GM23338 (cell line): ENCODE measurements at regions not wholly inside any gene's neighbourhood (a gene's known extent, or its start where the extent isn't known, plus 50 kb on each side); places are given as distances from the start of the nearest gene placed in this dataset.
"Not testable (repeated sequence)": the region's sequence is repeated elsewhere in the genome, so short reads cannot be mapped to it uniquely, and the experiment has no call there.

Source experiments
- ATAC-seq: fragments of 200-7000 bp; cut with Tn5 transposase; 3 replicates; pipeline ENCODE4 v1.9.1; 2020
- DNase-seq: peaks from one replicate; pipeline ENCODE4 v3.0.0-alpha.2; 2015; ENCODE audit warnings: low spot score
- H2AFZ ChIP-seq: fragments of 200-600 bp; sonication (generic); 2 replicates; pipeline ENCODE4 v1.8.0; 2016; ENCODE audit warnings: antibody characterized with exemption, mild to moderate bottlenecking, moderate library complexity
- H3F3A ChIP-seq: fragments of 200-600 bp; sonication (generic); replicated peaks from 2 replicates; pipeline ENCODE4 v1.8.0; 2017; ENCODE audit warnings: antibody characterized with exemption, mixed run types, low read depth
- H3K27ac ChIP-seq: fragments of 200-600 bp; sonication (generic); 2 replicates; pipeline ENCODE4 v1.6.1; 2016; ENCODE audit warnings: low read depth
- H3K27me3 ChIP-seq: fragments of 200-600 bp; sonication (generic); 2 replicates; pipeline ENCODE4 v1.8.0; 2016; ENCODE audit warnings: mild to moderate bottlenecking, mixed run types, moderate library complexity; ENCODE audit not compliant: insufficient read depth
- H3K36me3 ChIP-seq: fragments of 200-600 bp; sonication (generic); 2 replicates; pipeline ENCODE4 v1.8.0; 2016; ENCODE audit warnings: mild to moderate bottlenecking; ENCODE audit not compliant: insufficient read depth
- H3K4me1 ChIP-seq: fragments of 200-600 bp; sonication (generic); 2 replicates; pipeline ENCODE4 v1.8.0; 2016; ENCODE audit warnings: mild to moderate bottlenecking, moderate library complexity; ENCODE audit not compliant: insufficient read depth
- H3K4me2 ChIP-seq: fragments of 200-600 bp; sonication (generic); 2 replicates; pipeline ENCODE4 v1.7.1; 2017; ENCODE audit warnings: mixed run types
- H3K4me3 ChIP-seq: fragments of 200-600 bp; sonication (generic); 2 replicates; pipeline ENCODE4 v1.6.1; 2016; ENCODE audit warnings: mixed run types
- H3K79me2 ChIP-seq: fragments of 200-600 bp; sonication (generic); replicated peaks from 2 replicates; pipeline ENCODE4 v1.8.0; 2017; ENCODE audit warnings: mild to moderate bottlenecking; ENCODE audit not compliant: insufficient read depth
- H3K9me2 ChIP-seq: fragments of 200-600 bp; sonication (generic); 2 replicates; pipeline ENCODE4 v1.8.0; 2017; ENCODE audit not compliant: insufficient read depth
- H4K20me1 ChIP-seq: fragments of 200-600 bp; sonication (generic); replicated peaks from 2 replicates; pipeline ENCODE4 v1.8.0; 2017; ENCODE audit warnings: mild to moderate bottlenecking; ENCODE audit not compliant: insufficient read depth
- H3K27ac Mint-ChIP-seq: 2 replicates; pipeline ENCODE4 v1.8.0; 2020; ENCODE audit warnings: inconsistent platforms, mild to moderate bottlenecking, moderate library complexity, mixed read lengths
- H3K27me3 Mint-ChIP-seq: 3 replicates; pipeline ENCODE4 v1.8.0; 2022; ENCODE audit warnings: low read depth, mild to moderate bottlenecking, moderate library complexity, mixed read lengths, inconsistent platforms; ENCODE audit not compliant: insufficient read depth, poor library complexity
- H3K36me3 Mint-ChIP-seq: 3 replicates; pipeline ENCODE4 v1.8.0; 2021; ENCODE audit warnings: low read depth, mild to moderate bottlenecking, inconsistent platforms, moderate library complexity, mixed read lengths
- H3K4me1 Mint-ChIP-seq: 3 replicates; pipeline ENCODE4 v1.8.0; 2020; ENCODE audit warnings: mild to moderate bottlenecking, inconsistent platforms, mixed read lengths
- H3K4me3 Mint-ChIP-seq: 3 replicates; pipeline ENCODE4 v1.8.0; 2021; ENCODE audit warnings: moderate library complexity, mild to moderate bottlenecking, inconsistent platforms, mixed read lengths
- H3K9me3 Mint-ChIP-seq: 3 replicates; pipeline ENCODE4 v1.8.0; 2020; ENCODE audit warnings: moderate library complexity, mild to moderate bottlenecking, inconsistent platforms, mixed read lengths
- CREB1 ChIP-seq: fragments of 250-450 bp; sonication (Bioruptor Pico); IDR thresholded peaks from 2 replicates; pipeline ENCODE4 v1.5.0; 2020; ENCODE audit warnings: low read depth, mild to moderate bottlenecking, moderate library complexity
- CTCF ChIP-seq, 2 experiments: fragments of 200-600 bp in 1 of 2; sonication (generic) in 1 of 2; conservative IDR thresholded peaks; 2 replicates each; pipeline versions ENCODE4 v1.5.1 to v1.6.1; 2016 to 2017; ENCODE audit warnings: antibody characterized with exemption in 2 of 2, low read depth in 2 of 2, mild to moderate bottlenecking in 2 of 2, moderate library complexity in 1 of 2
- ETS1 ChIP-seq: IDR thresholded peaks from 2 replicates; pipeline ENCODE4 v1.6.1; 2016; ENCODE audit warnings: antibody characterized with exemption
- EZH2 ChIP-seq: fragments of 200-600 bp; sonication (generic); IDR thresholded peaks from one replicate; pipeline ENCODE4 v1.8.0; 2017; ENCODE audit warnings: antibody characterized with exemption, mild to moderate bottlenecking, low read depth; ENCODE audit not compliant: unreplicated experiment
- EZH2phosphoT487 ChIP-seq: fragments of 200-600 bp; sonication (generic); IDR thresholded peaks from one replicate; pipeline ENCODE4 v1.8.1; 2018; ENCODE audit warnings: antibody characterized with exemption; ENCODE audit not compliant: unreplicated experiment
- JUNB ChIP-seq: IDR thresholded peaks from one replicate; pipeline ENCODE4 v1.6.1; 2016; ENCODE audit warnings: antibody characterized with exemption; ENCODE audit not compliant: unreplicated experiment
- POLR2AphosphoS5 ChIP-seq: IDR thresholded peaks from 2 replicates; pipeline ENCODE4 v1.6.1; 2016; ENCODE audit warnings: antibody characterized with exemption, low read depth
- REST ChIP-seq: IDR thresholded peaks from one replicate; pipeline ENCODE4 v1.6.1; 2018; ENCODE audit warnings: antibody characterized with exemption; ENCODE audit not compliant: unreplicated experiment
- STAT1 ChIP-seq: IDR thresholded peaks from one replicate; pipeline ENCODE4 v1.6.1; 2016; ENCODE audit warnings: antibody characterized with exemption; ENCODE audit not compliant: unreplicated experiment
- ZNF114 ChIP-seq: fragments of 250-450 bp; sonication (Bioruptor Pico); IDR thresholded peaks from 2 replicates; pipeline ENCODE4 v1.5.0; 2020; ENCODE audit warnings: mild to moderate bottlenecking, moderate library complexity
- ZNF331 ChIP-seq: fragments of 250-450 bp; sonication (Bioruptor Pico); IDR thresholded peaks from 2 replicates; pipeline ENCODE4 v1.5.0; 2020; ENCODE audit warnings: low read depth, mild to moderate bottlenecking, moderate library complexity

GRCh38 chr4:181810711-181811110, 432.5 kb upstream of the TENM3 start:
- H2AFZ ChIP-seq: no peak overlapping the region
- no peak for TF ChIP-seq JUNB
- TF ChIP-seq STAT1: no peak
- TF ChIP-seq REST: no peak
- no peak for TF ChIP-seq CREB1 (CRISPR knock-in tag)
- no peak for TF ChIP-seq ZNF331
- no peak overlapping the region for H3K4me2 ChIP-seq
- ATAC-seq: no peak
- H3K4me1 ChIP-seq: no peaks in the 10 kb centered on the region
- no peaks in the 10 kb centered on the region for H3K36me3 Mint-ChIP-seq
- no peaks in the 10 kb centered on the region for H3K27me3 ChIP-seq
- no peaks in the 10 kb centered on the region for H4K20me1 ChIP-seq
- DNase-seq: no peak
- H3F3A ChIP-seq: no peaks in the 10 kb centered on the region
- H3K9me2 ChIP-seq: no peaks in the 10 kb centered on the region
- no peak overlapping the region for H3K4me3 Mint-ChIP-seq
- no peaks in the 10 kb centered on the region for H3K4me1 Mint-ChIP-seq
- no peaks in the 10 kb centered on the region for H3K79me2 ChIP-seq
- H3K4me3 ChIP-seq: no peak overlapping the region
- H3K27ac ChIP-seq: no peak overlapping the region
- no peaks in the 10 kb centered on the region for H3K36me3 ChIP-seq
- no peaks in the 10 kb centered on the region for H3K9me3 Mint-ChIP-seq
- peaks cover 1% of the 10 kb centered on the region for H3K27me3 Mint-ChIP-seq
- no peak overlapping the region for H3K27ac Mint-ChIP-seq

GRCh38 chr4:181811550-181811949, 431.7 kb upstream of the TENM3 start:
- H3K4me1 Mint-ChIP-seq, H4K20me1 ChIP-seq, H3K27me3 Mint-ChIP-seq, H3K9me2 ChIP-seq, H3K36me3 ChIP-seq, H3K9me3 Mint-ChIP-seq, H3K4me3 ChIP-seq, H2AFZ ChIP-seq, H3K79me2 ChIP-seq, H3K27ac Mint-ChIP-seq, H3K4me2 ChIP-seq, H3K4me1 ChIP-seq, H3K27ac ChIP-seq, DNase-seq, H3K27me3 ChIP-seq, H3F3A ChIP-seq, ATAC-seq, H3K4me3 Mint-ChIP-seq, H3K36me3 Mint-ChIP-seq: not testable (repeated sequence)

- peak overlapping the region; percentile 80; the same call in 1 of the 2 replicates for H2AFZ ChIP-seq
- H3K79me2 ChIP-seq: no peaks in the 10 kb centered on the region
- peaks cover 1% of the 10 kb centered on the region for H3K27me3 Mint-ChIP-seq
- TF ChIP-seq POLR2AphosphoS5: no peak
- no peak for TF ChIP-seq ZNF331
- TF ChIP-seq ZNF114: no peak
- TF ChIP-seq JUNB: no peak
- TF ChIP-seq STAT1: no peak
- TF ChIP-seq ETS1: no peak
- no peak for TF ChIP-seq EZH2phosphoT487
- TF ChIP-seq CREB1 (CRISPR knock-in tag): no peak
- no peak for TF ChIP-seq EZH2
- TF ChIP-seq CTCF (conservative IDR thresholded peaks at IDR 0.05; ENCODE audit: low read depth in 2 of 2): no peak
These were observed 423.3 kb upstream of the TENM3 start for GRCh38 chr4:181819946-181820345.

More at GRCh38 chr4:181819946-181820345, 423.3 kb upstream of the TENM3 start:
- Mint-ChIP-seq H3K9me3 (peaks cover 17% of the 10 kb centered on the region), H3K36me3 (peaks cover 16% of the 10 kb centered on the region), H3K4me1 (peaks cover 35% of the 10 kb centered on the region), H3K4me3 (no peak overlapping the region), H3K27ac (no peak overlapping the region)
- no peaks in the 10 kb centered on the region for H3K27me3 ChIP-seq
- H4K20me1 ChIP-seq: no peaks in the 10 kb centered on the region
- H3K9me2 ChIP-seq: peaks cover 4% of the 10 kb centered on the region; the same call in 1 of the 2 replicates
- peaks cover 37% of the 10 kb centered on the region for H3K4me1 ChIP-seq
- H3K36me3 ChIP-seq: no peaks in the 10 kb centered on the region
- 0 out of 2 replicates have a peak overlapping the region, but pooled peaks have one; percentile 13 for H3K4me2 ChIP-seq
- no peak overlapping the region for H3K27ac ChIP-seq
- ATAC-seq (no peak), DNase-seq (no peak)
- H3K4me3 ChIP-seq: no peak overlapping the region
- H3F3A ChIP-seq: no peaks in the 10 kb centered on the region
